Activated CD8-positive, alpha-beta memory T cell treated with anti-CD3 and anti-CD28 coated beads for 1 hour (primary cell): ENCODE measurements at regions not wholly inside any gene's neighbourhood (a gene's known extent, or its start where the extent isn't known, plus 50 kb on each side); places are given as distances from the start of the nearest gene placed in this dataset.
"Not testable (repeated sequence)": the region's sequence is repeated elsewhere in the genome, so short reads cannot be mapped to it uniquely, and the experiment has no call there.

Experiments
- DNase-seq, 2 donors: peaks; one replicate each; pipeline ENCODE4 v3.0.0-alpha.2; 2020; ENCODE audit warnings: low read depth in 1 of 2; ENCODE audit errors: extremely low read depth in 1 of 2

GRCh38 chr7:16098058-16098457 lies 323.3 kb downstream of the CRPPA start:
- DNase-seq = no peak

GRCh38 chr7:16095171-16095950 lies 326.0 kb downstream of the CRPPA start:
- DNase-seq = no peak

DNA sequence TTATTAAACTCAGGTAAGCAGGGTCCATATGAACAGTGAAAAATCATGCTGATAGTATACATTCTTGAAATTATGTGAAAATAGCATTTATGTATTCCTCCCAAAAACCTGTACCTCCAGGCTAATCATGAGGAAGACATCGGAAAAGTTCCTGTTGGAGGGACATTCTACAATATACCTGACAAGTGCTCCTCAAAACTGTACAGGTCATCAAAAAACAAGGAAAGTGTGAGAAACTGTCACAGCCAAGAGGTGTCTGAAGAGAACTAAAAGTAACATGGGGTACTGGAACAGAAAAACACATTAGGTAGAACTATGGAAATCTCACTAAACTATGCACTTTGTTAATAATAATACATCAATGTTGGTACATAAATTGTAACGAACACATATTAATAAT lies 326.7 kb downstream of the CRPPA start:
- DNase-seq = no peak

GRCh38 chr7:16092711-16093110 lies 328.6 kb downstream of the CRPPA start:
- no peak for DNase-seq

DNA sequence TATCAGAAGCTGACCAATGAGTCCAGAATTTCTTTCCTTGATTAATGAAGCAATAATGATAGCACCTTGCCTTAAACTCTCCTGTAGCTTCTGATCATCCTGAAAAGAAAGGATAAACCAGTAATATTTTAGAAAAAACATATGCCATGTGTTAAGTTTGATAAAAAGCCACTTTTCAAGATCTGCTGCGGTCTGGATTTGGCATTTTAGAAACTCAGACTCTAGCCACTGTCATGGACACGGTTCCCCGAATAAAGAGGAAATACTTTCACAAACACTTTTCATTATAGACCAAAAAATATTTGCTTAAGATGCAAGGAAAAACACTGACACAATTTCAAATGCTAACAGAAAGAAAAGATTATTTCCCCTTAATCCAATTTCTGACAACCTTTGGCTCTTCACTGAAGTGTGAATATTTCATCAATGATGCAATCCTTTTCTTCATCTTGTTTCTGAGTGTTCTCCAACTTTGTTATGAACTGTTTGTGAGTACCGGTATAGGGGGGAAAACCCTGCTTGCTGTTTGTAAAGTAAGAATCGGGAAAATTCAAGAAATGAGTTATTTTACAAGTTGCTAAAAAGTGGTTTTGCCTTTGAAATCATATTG lies 329.5 kb downstream of the CRPPA start:
- DNase-seq = no peak

- no peak for DNase-seq
Measured at GRCh38 chr7:16089801-16090200, 331.5 kb downstream of the CRPPA start.

GRCh38 chr7:16089191-16089590 lies 332.1 kb downstream of the CRPPA start:
- no peak for DNase-seq

- no peak for DNase-seq
Measured at GRCh38 chr7:16086743-16087142, 334.6 kb downstream of the CRPPA start.

GRCh38 chr7:16085780-16086179 lies 335.6 kb downstream of the CRPPA start:
- DNase-seq = not testable (repeated sequence)

DNA sequence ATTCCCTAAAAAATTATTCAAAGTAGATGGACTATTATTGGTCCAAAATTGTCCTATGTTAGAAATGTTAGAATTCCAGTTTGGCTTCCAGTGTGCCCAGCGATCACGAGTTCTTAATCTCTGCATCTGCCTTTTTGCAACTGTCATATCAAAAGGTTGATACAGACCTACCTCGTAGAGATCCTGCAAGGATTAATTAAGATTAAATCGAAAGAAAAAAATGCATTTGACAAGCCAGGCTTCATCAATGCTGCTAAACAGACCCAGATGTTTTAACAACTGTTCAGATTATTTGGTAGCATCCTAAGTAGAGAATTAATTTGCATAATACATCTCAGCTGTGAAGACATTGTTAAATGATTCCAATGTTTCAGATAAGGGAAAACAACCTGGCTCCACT lies 336.5 kb downstream of the CRPPA start:
- no peak for DNase-seq

GRCh38 chr7:16084370-16084769 lies 337.0 kb downstream of the CRPPA start:
- no peak for DNase-seq

DNA sequence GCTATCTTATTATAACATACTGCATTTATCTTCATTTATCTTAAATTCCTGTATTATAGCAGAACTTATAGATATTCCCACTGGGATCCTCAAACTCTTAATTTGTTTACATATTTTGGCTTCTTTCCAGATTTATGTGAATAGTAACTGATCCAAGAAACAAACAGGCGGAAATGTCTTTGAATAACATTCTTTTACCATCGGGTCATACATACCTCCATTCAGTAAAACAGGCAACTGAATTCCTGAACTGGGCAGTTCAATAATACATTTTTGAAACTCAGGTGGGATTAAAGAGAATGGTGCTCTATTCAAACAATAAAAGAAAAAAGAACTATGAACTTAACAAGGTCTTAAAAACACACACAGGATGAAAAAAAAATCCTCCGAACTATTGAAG lies 337.4 kb downstream of the CRPPA start:
- no peak for DNase-seq

DNA sequence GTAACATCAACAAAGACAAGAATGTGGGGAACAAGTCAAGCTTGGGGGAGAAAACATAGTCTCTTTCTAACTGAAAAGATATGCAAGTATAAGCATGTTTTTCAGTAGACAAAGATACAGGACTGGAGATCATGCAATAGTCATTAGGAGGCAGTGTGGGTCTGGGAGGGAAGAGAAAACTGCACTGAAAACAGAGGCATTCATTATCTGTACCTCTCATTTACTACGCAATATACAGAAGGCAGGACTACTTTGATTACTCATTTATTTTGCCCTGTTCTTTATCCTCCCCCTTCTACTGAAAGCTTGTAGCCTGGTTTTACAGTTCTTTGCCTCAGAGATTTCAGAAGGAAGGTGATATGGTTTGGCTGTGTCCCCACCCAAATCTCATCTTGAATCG lies 341.2 kb downstream of the CRPPA start:
- no peak for DNase-seq

GRCh38 chr7:16079723-16080122 lies 341.6 kb downstream of the CRPPA start:
- no peak for DNase-seq

GRCh38 chr7:16078076-16078952 lies 343.0 kb downstream of the CRPPA start:
- DNase-seq = no peak

- DNase-seq = no peak
Measured at GRCh38 chr7:16071246-16071857, 350.0 kb downstream of the CRPPA start.

DNA sequence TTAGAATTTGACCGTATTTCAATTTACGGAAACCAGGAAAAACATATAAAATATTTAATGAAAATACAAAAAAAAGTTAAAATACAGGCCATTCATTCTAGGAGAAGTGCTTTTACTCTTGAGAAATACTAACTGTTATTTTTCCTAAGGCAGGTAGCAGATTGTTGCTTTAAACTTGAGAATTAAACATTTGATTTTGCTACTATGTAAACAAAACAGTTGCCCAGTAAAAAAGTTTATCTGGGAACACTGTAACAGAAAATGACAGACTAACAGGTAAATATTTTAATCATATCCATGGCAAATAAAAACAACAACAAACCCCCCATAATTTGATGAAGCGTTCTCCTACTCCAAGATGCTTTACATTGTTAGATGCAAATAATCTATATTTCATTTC lies 350.5 kb downstream of the CRPPA start:
- no peak for DNase-seq

- DNase-seq = no peak
Measured at GRCh38 chr7:16069998-16070397, 351.3 kb downstream of the CRPPA start.

DNA sequence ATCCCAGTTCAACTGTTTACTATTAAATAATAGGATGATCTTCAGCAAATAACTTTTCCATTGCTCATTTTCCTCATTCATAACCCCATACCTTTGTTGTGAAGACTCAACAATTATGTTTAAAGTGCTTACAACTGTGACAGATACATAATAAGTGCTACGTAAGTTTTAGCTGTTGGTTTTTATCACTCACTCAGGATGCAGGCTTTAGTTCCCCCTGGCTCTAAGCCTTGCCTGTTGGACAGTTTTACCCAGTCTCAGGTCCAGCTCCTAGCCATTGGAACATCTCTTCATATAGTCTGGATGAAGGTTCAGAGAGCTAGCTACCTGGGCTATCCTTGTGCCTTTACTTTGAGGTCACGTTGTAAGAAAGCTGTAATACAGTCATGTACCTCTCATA lies 353.2 kb downstream of the CRPPA start:
- no peak for DNase-seq

GRCh38 chr7:16067711-16068110 lies 353.6 kb downstream of the CRPPA start:
- DNase-seq = no peak

- DNase-seq = no peak
Measured at GRCh38 chr7:16066805-16067459, 354.4 kb downstream of the CRPPA start.
